ENCODE measurements at regions not wholly inside any gene's neighbourhood (a gene's known extent, or its start where the extent isn't known, plus 50 kb on each side); places are given as distances from the start of the nearest gene placed in this dataset.

GRCh38 chr9:108376140-108376539, 479.6 kb downstream of the ACTL7B start:
- Mint-ChIP-seq H3K27ac (no peak overlapping the region), H3K36me3 (no peaks in the 10 kb centered on the region), H3K4me3 (no peak overlapping the region), H3K4me1 (peaks cover 3% of the 10 kb centered on the region), H3K9me3 (peaks cover 10 to 23% (median 15%) of the 10 kb centered on the region in 7 donors), H3K27me3 (ENCODE audit: low read depth in 3 of 3) (peaks cover 0 to 2% (median 2%) of the 10 kb centered on the region in 3 donors)
- no peaks in the 10 kb centered on the region for H3K36me3 ChIP-seq (replicated peaks in 1 of 2; ENCODE audit: control insufficient read depth in 1 of 2, insufficient read depth in 2 of 2, low read length in 2 of 2)
- no peak for TF ChIP-seq CTCF (IDR thresholded peaks at IDR 0.05)
- no peak for DNase-seq
- H3K79me2 ChIP-seq (ENCODE audit: insufficient read depth, low read length): no peaks in the 10 kb centered on the region
- H3K27me3 ChIP-seq (ENCODE audit: control insufficient read depth in 2 of 2, insufficient read depth in 2 of 2, low read length in 2 of 2): no peaks in the 10 kb centered on the region
- no peaks in the 10 kb centered on the region for H3K4me1 ChIP-seq (ENCODE audit: control insufficient read depth in 1 of 2, insufficient read depth in 2 of 2, low read length in 2 of 2)
- H3K9me3 ChIP-seq (replicated peaks in 1 of 2; ENCODE audit: control insufficient read depth in 1 of 2, insufficient read depth in 1 of 2, low read length in 2 of 2): peaks cover 4 to 7% of the 10 kb centered on the region in 2 donors
- H3K9ac ChIP-seq (ENCODE audit: insufficient read depth, low read length, poor library complexity, severe bottlenecking): no peak overlapping the region
- intact Hi-C loops (cut with micrococcal nuclease): no loop called here
- no peak overlapping the region for H3K4me2 ChIP-seq (replicated peaks; ENCODE audit: extremely low read depth, low read length, poor library complexity, severe bottlenecking)
- no peaks in the 10 kb centered on the region for H4K20me1 ChIP-seq (ENCODE audit: insufficient read depth, low read length)
- H3K27ac ChIP-seq (ENCODE audit: low read depth in 1 of 2, low read length in 2 of 2): no peak overlapping the region
- no peak overlapping the region for H3K4me3 ChIP-seq (replicated peaks in 1 of 3; ENCODE audit: low read depth in 2 of 3, low read length in 3 of 3)
- H2AFZ ChIP-seq (ENCODE audit: insufficient read depth, low read depth, low read length, poor library complexity, severe bottlenecking): no peak overlapping the region

GRCh38 chr9:108374626-108375025, 481.2 kb downstream of the ACTL7B start:
- Histone ChIP-seq H3K4me2 (replicated peaks; ENCODE audit: extremely low read depth, low read length, poor library complexity, severe bottlenecking) (no peak overlapping the region), H3K79me2 (ENCODE audit: insufficient read depth, low read length) (no peaks in the 10 kb centered on the region), H3K4me3 (replicated peaks in 1 of 3; ENCODE audit: low read depth in 2 of 3, low read length in 3 of 3) (no peak overlapping the region), H3K36me3 (replicated peaks in 1 of 2; ENCODE audit: control insufficient read depth in 1 of 2, insufficient read depth in 2 of 2, low read length in 2 of 2) (no peaks in the 10 kb centered on the region), H3K9ac (ENCODE audit: insufficient read depth, low read length, poor library complexity, severe bottlenecking) (no peak overlapping the region), H3K4me1 (ENCODE audit: control insufficient read depth in 1 of 2, insufficient read depth in 2 of 2, low read length in 2 of 2) (no peaks in the 10 kb centered on the region), H3K27ac (ENCODE audit: low read depth in 1 of 2, low read length in 2 of 2) (no peak overlapping the region), H3K27me3 (ENCODE audit: control insufficient read depth in 2 of 2, insufficient read depth in 2 of 2, low read length in 2 of 2) (no peaks in the 10 kb centered on the region), H2AFZ (ENCODE audit: insufficient read depth, low read depth, low read length, poor library complexity, severe bottlenecking) (no peak overlapping the region), H4K20me1 (ENCODE audit: insufficient read depth, low read length) (no peaks in the 10 kb centered on the region), H3K9me3 (replicated peaks in 1 of 2; ENCODE audit: control insufficient read depth in 1 of 2, insufficient read depth in 1 of 2, low read length in 2 of 2) (peaks cover 4 to 7% of the 10 kb centered on the region in 2 donors)
- intact Hi-C loops (cut with micrococcal nuclease): no loop called here
- Mint-ChIP-seq H3K4me3 (no peak overlapping the region), H3K4me1 (peaks cover 3% of the 10 kb centered on the region), H3K36me3 (no peaks in the 10 kb centered on the region), H3K9me3 (peaks cover 14 to 25% (median 20%) of the 10 kb centered on the region in 7 donors), H3K27me3 (ENCODE audit: low read depth in 3 of 3) (peaks cover 0 to 2% (median 0%) of the 10 kb centered on the region in 3 donors), H3K27ac (no peak overlapping the region)
- TF ChIP-seq CTCF (IDR thresholded peaks at IDR 0.05): no peak
- DNase-seq: no peak

Data from CD14-positive monocyte (primary cell).